Activated CD4-positive, alpha-beta memory T cell treated with anti-CD3 and anti-CD28 coated beads for 36 hours (primary cell): ENCODE measurements at regions not wholly inside any gene's neighbourhood (a gene's known extent, or its start where the extent isn't known, plus 50 kb on each side); places are given as distances from the start of the nearest gene placed in this dataset.
"Not testable (repeated sequence)": the region's sequence is repeated elsewhere in the genome, so short reads cannot be mapped to it uniquely, and the experiment has no call there.

Experiments
- CTCF ChIA-PET: fragments of 350-600 bp; sonication (Branson Sonifier 250); formaldehyde crosslinking; loops from one replicate; lab custom pipeline; 2021; ENCODE audit warnings: antibody characterized with exemption, inconsistent platforms; lab: Charles Lee
- POLR2A ChIA-PET: fragments of 350-600 bp; sonication (Branson Sonifier 250); formaldehyde crosslinking; loops from one replicate; lab custom pipeline; 2021; ENCODE audit warnings: antibody characterized with exemption; lab: Charles Lee
- DNase-seq: peaks from one replicate; pipeline ENCODE4 v3.0.0-alpha.2; 2020
- H3K27ac Mint-ChIP-seq: one replicate; pipeline ENCODE4 v1.8.0; 2021; ENCODE audit warnings: mixed read lengths
- H3K27me3 Mint-ChIP-seq: one replicate; pipeline ENCODE4 v1.8.0; 2021; ENCODE audit warnings: mixed read lengths
- H3K36me3 Mint-ChIP-seq: one replicate; pipeline ENCODE4 v1.8.0; 2021; ENCODE audit warnings: mixed read lengths
- H3K4me1 Mint-ChIP-seq: one replicate; pipeline ENCODE4 v1.8.0; 2021; ENCODE audit warnings: low read depth, mixed read lengths
- H3K4me3 Mint-ChIP-seq: one replicate; pipeline ENCODE4 v1.8.0; 2021; ENCODE audit warnings: mild to moderate bottlenecking, mixed read lengths
- H3K9me3 Mint-ChIP-seq: one replicate; pipeline ENCODE4 v1.8.0; 2021; ENCODE audit warnings: mixed read lengths
- intact Hi-C: fragments of 100-400 bp; cut with micrococcal nuclease; formaldehyde crosslinking; loops from one replicate; pipeline ENCODE4 v1.15.1; 2023

GRCh38 chr13:65308729-65309128, 1921.4 kb downstream of the PCDH9 start:
- H3K27me3 Mint-ChIP-seq, intact Hi-C loops, H3K4me1 Mint-ChIP-seq, POLR2A ChIA-PET, H3K27ac Mint-ChIP-seq, H3K4me3 Mint-ChIP-seq, H3K36me3 Mint-ChIP-seq, DNase-seq, CTCF ChIA-PET: not testable (repeated sequence)
- peaks cover 12% of the 10 kb centered on the region for H3K9me3 Mint-ChIP-seq

- POLR2A ChIA-PET = no interaction called here
- Mint-ChIP-seq H3K27ac (no peak overlapping the region), H3K4me3 (no peak overlapping the region), H3K27me3 (no peaks in the 10 kb centered on the region), H3K36me3 (no peaks in the 10 kb centered on the region), H3K4me1 (no peaks in the 10 kb centered on the region), H3K9me3 (peaks cover 12% of the 10 kb centered on the region)
- DNase-seq = no peak
- intact Hi-C loops = no loop called here
- CTCF ChIA-PET = no interaction called here
Observed at GRCh38 chr13:65307056-65307455, 1923.1 kb downstream of the PCDH9 start.

GRCh38 chr13:65302691-65303090, 1927.4 kb downstream of the PCDH9 start:
- Mint-ChIP-seq H3K36me3 (no peaks in the 10 kb centered on the region), H3K9me3 (peaks cover 4% of the 10 kb centered on the region), H3K4me3 (no peak overlapping the region), H3K4me1 (no peaks in the 10 kb centered on the region), H3K27ac (no peak overlapping the region), H3K27me3 (no peaks in the 10 kb centered on the region)
- intact Hi-C loops = no loop called here
- POLR2A ChIA-PET = no interaction called here
- DNase-seq = no peak
- CTCF ChIA-PET = no interaction called here

GRCh38 chr13:65301506-65301905, 1928.6 kb downstream of the PCDH9 start:
- Mint-ChIP-seq H3K9me3 (peaks cover 4% of the 10 kb centered on the region), H3K27me3 (no peaks in the 10 kb centered on the region), H3K27ac (no peak overlapping the region), H3K4me1 (no peaks in the 10 kb centered on the region), H3K4me3 (no peak overlapping the region), H3K36me3 (no peaks in the 10 kb centered on the region)
- POLR2A ChIA-PET = no interaction called here
- intact Hi-C loops = no loop called here
- CTCF ChIA-PET = no interaction called here
- no peak for DNase-seq

- DNase-seq = no peak
- intact Hi-C loops = no loop called here
- Mint-ChIP-seq H3K4me1 (no peaks in the 10 kb centered on the region), H3K4me3 (no peak overlapping the region), H3K36me3 (no peaks in the 10 kb centered on the region), H3K27ac (no peak overlapping the region), H3K27me3 (no peaks in the 10 kb centered on the region), H3K9me3 (peaks cover 4% of the 10 kb centered on the region)
- POLR2A ChIA-PET = no interaction called here
- CTCF ChIA-PET = no interaction called here
Observed at GRCh38 chr13:65300220-65300619, 1929.9 kb downstream of the PCDH9 start.

GRCh38 chr13:65293530-65294198, 1936.5 kb downstream of the PCDH9 start:
- H3K27me3 Mint-ChIP-seq = no peaks in the 10 kb centered on the region
- CTCF ChIA-PET = no interaction called here
- intact Hi-C loops = no loop called here
- H3K4me3 Mint-ChIP-seq = no peak overlapping the region
- no peaks in the 10 kb centered on the region for H3K4me1 Mint-ChIP-seq
- POLR2A ChIA-PET = no interaction called here
- DNase-seq = no peak
- peaks cover 4% of the 10 kb centered on the region for H3K9me3 Mint-ChIP-seq
- H3K36me3 Mint-ChIP-seq = no peaks in the 10 kb centered on the region
- H3K27ac Mint-ChIP-seq = no peak overlapping the region

GRCh38 chr13:65292488-65292901, 1937.6 kb downstream of the PCDH9 start:
- no peak overlapping the region for H3K4me3 Mint-ChIP-seq
- H3K27ac Mint-ChIP-seq = no peak overlapping the region
- peaks cover under 1% of the 10 kb centered on the region for H3K9me3 Mint-ChIP-seq
- intact Hi-C loops = no loop called here
- H3K4me1 Mint-ChIP-seq = no peaks in the 10 kb centered on the region
- no peaks in the 10 kb centered on the region for H3K27me3 Mint-ChIP-seq
- no peaks in the 10 kb centered on the region for H3K36me3 Mint-ChIP-seq
- ChIA-PET POLR2A (no interaction called here), CTCF (no interaction called here)
- DNase-seq = no peak

- H3K27ac Mint-ChIP-seq = no peak overlapping the region
- H3K27me3 Mint-ChIP-seq = no peaks in the 10 kb centered on the region
- ChIA-PET CTCF (no interaction called here), POLR2A (no interaction called here)
- no peak for DNase-seq
- no peaks in the 10 kb centered on the region for H3K4me1 Mint-ChIP-seq
- H3K36me3 Mint-ChIP-seq = no peaks in the 10 kb centered on the region
- intact Hi-C loops = no loop called here
- H3K4me3 Mint-ChIP-seq = no peak overlapping the region
- H3K9me3 Mint-ChIP-seq = peaks cover 7% of the 10 kb centered on the region
Observed at GRCh38 chr13:65287405-65287804, 1942.7 kb downstream of the PCDH9 start.

- Mint-ChIP-seq H3K9me3 (peaks cover 20% of the 10 kb centered on the region), H3K36me3 (no peaks in the 10 kb centered on the region), H3K27me3 (no peaks in the 10 kb centered on the region), H3K4me3 (no peak overlapping the region), H3K27ac (no peak overlapping the region), H3K4me1 (no peaks in the 10 kb centered on the region)
- intact Hi-C loops = no loop called here
- DNase-seq = no peak
- ChIA-PET POLR2A (no interaction called here), CTCF (no interaction called here)
Observed at GRCh38 chr13:65275838-65276630, 1954.1 kb downstream of the PCDH9 start.

GRCh38 chr13:65275108-65275507, 1955.0 kb downstream of the PCDH9 start:
- Mint-ChIP-seq H3K4me1 (no peaks in the 10 kb centered on the region), H3K27ac (no peak overlapping the region), H3K27me3 (no peaks in the 10 kb centered on the region), H3K9me3 (peaks cover 20% of the 10 kb centered on the region), H3K4me3 (no peak overlapping the region), H3K36me3 (no peaks in the 10 kb centered on the region)
- ChIA-PET CTCF (no interaction called here), POLR2A (no interaction called here)
- DNase-seq = no peak
- intact Hi-C loops = no loop called here

- H3K36me3 Mint-ChIP-seq, DNase-seq, CTCF ChIA-PET, POLR2A ChIA-PET, H3K27ac Mint-ChIP-seq, H3K4me1 Mint-ChIP-seq, H3K27me3 Mint-ChIP-seq, intact Hi-C loops, H3K4me3 Mint-ChIP-seq: not testable (repeated sequence)
- peaks cover 20% of the 10 kb centered on the region for H3K9me3 Mint-ChIP-seq
Observed at GRCh38 chr13:65273811-65274420, 1956.2 kb downstream of the PCDH9 start.

GRCh38 chr13:65268009-65268408, 1962.1 kb downstream of the PCDH9 start:
- Mint-ChIP-seq H3K27ac (no peak overlapping the region), H3K36me3 (no peaks in the 10 kb centered on the region), H3K4me1 (no peaks in the 10 kb centered on the region), H3K4me3 (no peak overlapping the region), H3K27me3 (no peaks in the 10 kb centered on the region), H3K9me3 (peaks cover 8% of the 10 kb centered on the region)
- no peak for DNase-seq
- ChIA-PET POLR2A (no interaction called here), CTCF (no interaction called here)
- intact Hi-C loops = no loop called here
